HG03135 (cell line): ENCODE measurements at regions not wholly inside any gene's neighbourhood (a gene's known extent, or its start where the extent isn't known, plus 50 kb on each side); places are given as distances from the start of the nearest gene placed in this dataset.

ENCODE experiments used
- ATAC-seq: cut with Tn5 transposase; IDR thresholded peaks from one replicate; pipeline ENCODE4 v1.9.1; 2021; ENCODE audit warnings: mild to moderate bottlenecking, moderate library complexity; ENCODE audit not compliant: unreplicated experiment

- ATAC-seq, result no peak
Observed at GRCh38 chr20:57043669-57044268, 222.7 kb downstream of the BMP7 start.

GRCh38 chr20:57047281-57048026 is 219.0 kb downstream of the BMP7 start:
- no peak for ATAC-seq

GRCh38 chr20:57048027-57048869 is 218.2 kb downstream of the BMP7 start:
- ATAC-seq, result no peak

- ATAC-seq, result no peak
Observed at GRCh38 chr20:57049296-57049695, 217.1 kb downstream of the BMP7 start.

- ATAC-seq, result no peak
Observed at GRCh38 chr20:57051096-57051495, 215.3 kb downstream of the BMP7 start.

GRCh38 chr20:57053067-57053466 is 213.4 kb downstream of the BMP7 start:
- ATAC-seq, result no peak

- ATAC-seq, result no peak
Observed at GRCh38 chr20:57053793-57054552, 212.5 kb downstream of the BMP7 start.

GRCh38 chr20:57055345-57055744 is 211.1 kb downstream of the BMP7 start:
- ATAC-seq, result no peak

- no peak for ATAC-seq
Observed at GRCh38 chr20:57056651-57057050, 209.8 kb downstream of the BMP7 start.

GRCh38 chr20:57059055-57059596 is 207.3 kb downstream of the BMP7 start:
- no peak for ATAC-seq

- no peak for ATAC-seq
Observed at GRCh38 chr20:57060407-57061050, 205.9 kb downstream of the BMP7 start.

GRCh38 chr20:57061051-57061900 is 205.2 kb downstream of the BMP7 start:
- no peak for ATAC-seq

GRCh38 chr20:57062241-57062640 is 204.2 kb downstream of the BMP7 start:
- no peak for ATAC-seq

- ATAC-seq, result no peak
Observed at GRCh38 chr20:57062696-57063270, 203.7 kb downstream of the BMP7 start.

GRCh38 chr20:57064836-57065235 is 201.6 kb downstream of the BMP7 start:
- ATAC-seq, result no peak

GRCh38 chr20:57065646-57066045 is 200.8 kb downstream of the BMP7 start:
- no peak for ATAC-seq

- no peak for ATAC-seq
Observed at GRCh38 chr20:57066126-57066900, 200.1 kb downstream of the BMP7 start.

- ATAC-seq, result no peak
Observed at GRCh38 chr20:57069442-57069841, 197.0 kb downstream of the BMP7 start.
